Caco-2 (cell line): ENCODE measurements at regions not wholly inside any gene's neighbourhood (a gene's known extent, or its start where the extent isn't known, plus 50 kb on each side); places are given as distances from the start of the nearest gene placed in this dataset.

ENCODE experiments used
- BruUV-seq: library from RNA; stranded (reverse); fragments of 400-500 nt; replicated peaks from 2 replicates; lab custom pipeline; 2021; lab: Mats Ljungman, UMichigan
- CTCF ChIA-PET: fragments of 300-600 bp; sonication (Branson Sonifier 250); formaldehyde crosslinking; loops from one replicate; lab custom pipeline; 2022; ENCODE audit warnings: antibody characterized with exemption; lab: Charles Lee
- POLR2A ChIA-PET: fragments of 300-600 bp; sonication (Branson Sonifier 250); formaldehyde crosslinking; loops from one replicate; lab custom pipeline; 2022; ENCODE audit warnings: antibody characterized with exemption; lab: Charles Lee
- DNase-seq, 2 experiments: peaks; one replicate each; pipeline versions ENCODE4 v3.0.0 to v3.0.0-alpha.2; 2020 to 2022
- H3K27me3 ChIP-seq: replicated peaks from 2 replicates; pipeline ENCODE4 v1.6.0; 2011; ENCODE audit warnings: low read length; ENCODE audit not compliant: control insufficient read depth, insufficient read depth
- H3K36me3 ChIP-seq: 2 replicates; pipeline ENCODE4 v1.5.1; 2011; ENCODE audit warnings: low read length; ENCODE audit not compliant: control insufficient read depth, insufficient read depth
- H3K4me1 ChIP-seq: fragments of 250-450 bp; sonication (Bioruptor Pico); 2 replicates; pipeline ENCODE4 v1.5.1; 2020; ENCODE audit warnings: mild to moderate bottlenecking
- H3K4me3 ChIP-seq: 2 replicates; pipeline ENCODE4 v1.5.1; 2011; ENCODE audit warnings: low read depth, mild to moderate bottlenecking, control low read depth, low read length
- H3K9me3 ChIP-seq: fragments of 250-450 bp; sonication (Bioruptor Pico); 2 replicates; pipeline ENCODE4 v1.5.1; 2020; ENCODE audit warnings: mild to moderate bottlenecking, moderate library complexity
- H3K27ac Mint-ChIP-seq: one replicate; pipeline ENCODE4 v1.8.0; 2022; ENCODE audit warnings: mixed read lengths; ENCODE audit not compliant: unreplicated experiment
- H3K27me3 Mint-ChIP-seq: one replicate; pipeline ENCODE4 v1.8.0; 2022; ENCODE audit warnings: mixed read lengths; ENCODE audit not compliant: insufficient read depth, unreplicated experiment
- H3K36me3 Mint-ChIP-seq: one replicate; pipeline ENCODE4 v1.8.0; 2022; ENCODE audit warnings: mild to moderate bottlenecking, mixed read lengths; ENCODE audit not compliant: insufficient read depth, unreplicated experiment
- H3K4me1 Mint-ChIP-seq: one replicate; pipeline ENCODE4 v1.8.0; 2022; ENCODE audit warnings: low read depth, mixed read lengths; ENCODE audit not compliant: unreplicated experiment
- H3K4me3 Mint-ChIP-seq: one replicate; pipeline ENCODE4 v1.8.0; 2022; ENCODE audit warnings: mild to moderate bottlenecking, moderate library complexity, mixed read lengths; ENCODE audit not compliant: unreplicated experiment
- H3K9me3 Mint-ChIP-seq: one replicate; pipeline ENCODE4 v1.8.0; 2022; ENCODE audit warnings: mixed read lengths; ENCODE audit not compliant: unreplicated experiment
- intact Hi-C: fragments of 100-400 bp; cut with micrococcal nuclease; formaldehyde crosslinking; loops from one replicate; pipeline ENCODE4 v1.10.0; 2022; ENCODE audit not compliant: unreplicated experiment
- TF ChIP-seq, protein P1 (sequence below), 2 experiments: fragments of 200-600 bp in 1 of 2; IDR thresholded peaks; 1 replicate in 1 of 2; 2 replicates in 1 of 2; pipeline versions ENCODE4 v1.5.1 to v1.8.0; 2011 to 2022; ENCODE audit warnings: antibody characterized with exemption in 1 of 2, control low read depth in 1 of 2, inconsistent platforms in 1 of 2, low read depth in 1 of 2, low read length in 1 of 2, mild to moderate bottlenecking in 1 of 2, moderate library complexity in 1 of 2; ENCODE audit not compliant: insufficient read depth in 1 of 2, severe bottlenecking in 1 of 2, unreplicated experiment in 1 of 2

DNA sequence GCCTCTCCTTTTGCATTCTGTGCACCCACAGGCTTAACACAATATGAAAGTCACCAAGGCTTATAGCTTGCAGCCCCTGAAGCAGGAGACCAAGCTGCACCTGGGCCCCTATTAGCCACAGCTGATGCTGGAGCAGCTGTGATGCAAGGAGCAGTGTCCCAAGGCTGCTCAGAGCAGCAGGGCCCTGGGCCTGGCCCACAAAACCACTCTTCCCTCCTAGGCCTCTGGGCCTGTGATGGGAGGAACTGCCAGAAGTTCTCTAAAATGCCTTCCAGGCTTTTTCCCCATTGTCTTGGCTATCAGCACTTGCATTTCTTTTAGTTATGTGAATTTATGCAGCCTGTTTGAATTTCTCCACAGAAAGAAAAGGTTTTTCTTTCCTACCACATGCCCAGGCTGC lies 89.5 kb upstream of the KCTD3 start:
- ChIA-PET CTCF (no interaction called here), POLR2A (no interaction called here)
- intact Hi-C loops, result no loop called here
- TF ChIP-seq, protein P1, sequence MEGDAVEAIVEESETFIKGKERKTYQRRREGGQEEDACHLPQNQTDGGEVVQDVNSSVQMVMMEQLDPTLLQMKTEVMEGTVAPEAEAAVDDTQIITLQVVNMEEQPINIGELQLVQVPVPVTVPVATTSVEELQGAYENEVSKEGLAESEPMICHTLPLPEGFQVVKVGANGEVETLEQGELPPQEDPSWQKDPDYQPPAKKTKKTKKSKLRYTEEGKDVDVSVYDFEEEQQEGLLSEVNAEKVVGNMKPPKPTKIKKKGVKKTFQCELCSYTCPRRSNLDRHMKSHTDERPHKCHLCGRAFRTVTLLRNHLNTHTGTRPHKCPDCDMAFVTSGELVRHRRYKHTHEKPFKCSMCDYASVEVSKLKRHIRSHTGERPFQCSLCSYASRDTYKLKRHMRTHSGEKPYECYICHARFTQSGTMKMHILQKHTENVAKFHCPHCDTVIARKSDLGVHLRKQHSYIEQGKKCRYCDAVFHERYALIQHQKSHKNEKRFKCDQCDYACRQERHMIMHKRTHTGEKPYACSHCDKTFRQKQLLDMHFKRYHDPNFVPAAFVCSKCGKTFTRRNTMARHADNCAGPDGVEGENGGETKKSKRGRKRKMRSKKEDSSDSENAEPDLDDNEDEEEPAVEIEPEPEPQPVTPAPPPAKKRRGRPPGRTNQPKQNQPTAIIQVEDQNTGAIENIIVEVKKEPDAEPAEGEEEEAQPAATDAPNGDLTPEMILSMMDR (IDR thresholded peaks at IDR 0.05; ENCODE audit: insufficient read depth in 1 of 2, low read depth in 1 of 2, low read length in 1 of 2, severe bottlenecking in 1 of 2, unreplicated experiment in 1 of 2), result no peak
- H3K27me3 Mint-ChIP-seq, result peaks cover 5% of the 10 kb centered on the region
- Histone ChIP-seq H3K36me3 (no peaks in the 10 kb centered on the region), H3K9me3 (no peaks in the 10 kb centered on the region), H3K4me1 (no peaks in the 10 kb centered on the region), H3K4me3 (no peak overlapping the region), H3K27me3 (no peaks in the 10 kb centered on the region)
- no peak for DNase-seq
- no peaks in the 10 kb centered on the region for H3K4me1 Mint-ChIP-seq
- no peaks in the 10 kb centered on the region for H3K9me3 Mint-ChIP-seq
- H3K36me3 Mint-ChIP-seq, result no peaks in the 10 kb centered on the region
- BruUV-seq, result no TSS peak
- no peak overlapping the region for H3K27ac Mint-ChIP-seq
- no peak overlapping the region for H3K4me3 Mint-ChIP-seq

DNA sequence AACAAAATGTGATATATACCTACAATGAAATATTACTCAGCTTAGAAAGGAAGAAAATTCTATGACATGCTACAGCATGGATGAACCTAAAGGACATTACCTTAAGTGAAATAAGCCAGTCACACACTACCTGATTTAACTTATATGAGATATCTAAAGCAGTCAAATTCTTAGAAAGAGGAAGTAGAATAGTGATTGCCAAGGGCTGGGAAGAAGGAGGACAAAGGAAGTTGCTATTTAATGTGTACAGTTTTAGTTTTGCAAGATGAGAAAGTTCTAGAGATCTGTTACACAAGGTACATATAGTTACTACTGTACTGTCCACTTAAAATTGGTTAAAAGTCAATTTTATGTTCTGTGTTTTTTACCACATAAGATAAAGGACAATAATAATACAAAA lies 87.5 kb upstream of the KCTD3 start:
- Mint-ChIP-seq H3K27ac (no peak overlapping the region), H3K4me3 (no peak overlapping the region), H3K27me3 (peaks cover 10% of the 10 kb centered on the region), H3K36me3 (no peaks in the 10 kb centered on the region), H3K9me3 (no peaks in the 10 kb centered on the region), H3K4me1 (no peaks in the 10 kb centered on the region)
- BruUV-seq, result no TSS peak
- Histone ChIP-seq H3K4me3 (no peak overlapping the region), H3K27me3 (no peaks in the 10 kb centered on the region; the same call in 1 of the 2 replicates), H3K9me3 (no peaks in the 10 kb centered on the region), H3K36me3 (no peaks in the 10 kb centered on the region), H3K4me1 (no peaks in the 10 kb centered on the region)
- intact Hi-C loops, result no loop called here
- TF ChIP-seq, protein P1 (IDR thresholded peaks at IDR 0.05; ENCODE audit: insufficient read depth in 1 of 2, low read depth in 1 of 2, low read length in 1 of 2, severe bottlenecking in 1 of 2, unreplicated experiment in 1 of 2), result no peak
- DNase-seq, result no peak
- ChIA-PET CTCF (no interaction called here), POLR2A (no interaction called here)

DNA sequence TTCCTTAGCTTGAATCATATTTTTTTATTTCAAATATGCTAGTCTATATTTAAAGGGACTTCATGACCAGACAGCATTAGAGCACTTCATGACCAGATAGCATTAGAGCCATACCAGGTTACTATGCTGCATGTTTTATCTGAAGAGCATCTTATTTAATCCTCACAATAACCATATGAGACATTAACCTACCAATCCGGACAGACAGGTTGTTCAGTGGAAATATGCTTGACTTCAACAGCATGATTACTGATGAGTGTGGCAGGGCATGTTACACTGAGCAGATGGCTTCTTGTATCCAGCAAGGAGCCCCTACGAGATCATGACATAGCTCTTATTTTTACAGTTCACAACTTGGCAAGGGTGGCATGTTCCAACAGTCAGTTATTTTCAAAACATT lies 85.0 kb upstream of the KCTD3 start:
- no peaks in the 10 kb centered on the region; the same call in 1 of the 2 replicates for H3K27me3 ChIP-seq
- Mint-ChIP-seq H3K4me3 (no peak overlapping the region), H3K27me3 (peaks cover 10% of the 10 kb centered on the region), H3K36me3 (no peaks in the 10 kb centered on the region), H3K9me3 (no peaks in the 10 kb centered on the region), H3K4me1 (no peaks in the 10 kb centered on the region), H3K27ac (no peak overlapping the region)
- TF ChIP-seq, protein P1 (IDR thresholded peaks at IDR 0.05; ENCODE audit: insufficient read depth in 1 of 2, low read depth in 1 of 2, low read length in 1 of 2, severe bottlenecking in 1 of 2, unreplicated experiment in 1 of 2), result no peak
- intact Hi-C loops, result no loop called here
- no peaks in the 10 kb centered on the region for H3K9me3 ChIP-seq
- BruUV-seq, result no TSS peak
- CTCF ChIA-PET, result no interaction called here
- H3K4me1 ChIP-seq, result no peaks in the 10 kb centered on the region
- POLR2A ChIA-PET, result no interaction called here
- no peak overlapping the region for H3K4me3 ChIP-seq
- DNase-seq, result no peak
- no peaks in the 10 kb centered on the region for H3K36me3 ChIP-seq
